Esophagus squamous epithelium (tissue), 5 donors: ENCODE measurements at regions not wholly inside any gene's neighbourhood (a gene's known extent, or its start where the extent isn't known, plus 50 kb on each side); places are given as distances from the start of the nearest gene placed in this dataset.

Experiments used
- DNase-seq: peaks from one replicate; lab custom pipeline; 2025; lab: John Stamatoyannopoulos, UW
- H3K27ac ChIP-seq, 4 donors: fragments of 200-600 bp; sonication (generic); one replicate each; pipeline ENCODE4 v1.5.1; 2016 to 2019; ENCODE audit warnings: mild to moderate bottlenecking in 1 of 4
- H3K27me3 ChIP-seq, 4 donors: fragments of 200-600 bp; sonication (generic); 1 replicate in 3 of 4; 2 replicates in 1 of 4; pipeline versions ENCODE4 v1.5.1 to v1.6.0; 2017 to 2021; ENCODE audit warnings: antibody characterized with exemption in 1 of 4
- H3K36me3 ChIP-seq, 3 donors: fragments of 200-600 bp; sonication (generic); one replicate each; pipeline ENCODE4 v1.5.1; 2016 to 2019
- H3K4me1 ChIP-seq, 3 donors: fragments of 200-600 bp; sonication (generic); one replicate each; pipeline ENCODE4 v1.5.1; 2017 to 2019
- H3K4me3 ChIP-seq, 4 donors: fragments of 200-600 bp; sonication (generic); 1 replicate in 3 of 4; 2 replicates in 1 of 4; pipeline ENCODE4 v1.5.1; 2016 to 2019; ENCODE audit warnings: mild to moderate bottlenecking in 2 of 4, moderate library complexity in 1 of 4
- H3K9me3 ChIP-seq, 3 donors: fragments of 200-600 bp; sonication (generic); one replicate each; pipeline ENCODE4 v1.5.1; 2016 to 2019
- POLR2A ChIP-seq, 4 donors: fragments of 450-650 bp; IDR thresholded peaks; one replicate each; pipeline ENCODE4 v1.6.1; 2017; ENCODE audit warnings: antibody characterized with exemption in 4 of 4, mild to moderate bottlenecking in 4 of 4, moderate library complexity in 3 of 4
- WGBS, 2 donors: methylation state at CpG; one replicate each; pipeline ENCODE4 v1.1.5; 2018; 5-methylcytosine and 5-hydroxymethylcytosine counted together
- intact Hi-C: fragments of 100-400 bp; cut with DNase I; formaldehyde crosslinking; loops from one replicate; pipeline ENCODE4 v1.15.0; 2022
- TF ChIP-seq, protein P1 (sequence below), 6 experiments: fragments of 450-650 bp in 4 of 6; fragments of 200-600 bp in 2 of 6; sonication (generic) in 2 of 6; IDR thresholded peaks; one replicate each; pipeline ENCODE4 v1.5.1; 2016 to 2019; ENCODE audit warnings: antibody characterized with exemption in 6 of 6, mild to moderate bottlenecking in 4 of 6, moderate library complexity in 4 of 6
- donor health status: DM: yes; HTN: yes; CAD: no.

GRCh38 chr4:162878096-162878495 lies 288.6 kb downstream of the NAF1 start:
- Histone ChIP-seq H3K4me1 (peaks cover 0 to 16% (median 0%) of the 10 kb centered on the region in 3 donors), H3K9me3 (no peaks in the 10 kb centered on the region), H3K27me3 (no peaks in the 10 kb centered on the region), H3K36me3 (no peaks in the 10 kb centered on the region), H3K4me3 (no peak overlapping the region), H3K27ac (no peak overlapping the region)
- TF ChIP-seq POLR2A (IDR thresholded peaks at IDR 0.05), result no peak
- TF ChIP-seq, protein P1, sequence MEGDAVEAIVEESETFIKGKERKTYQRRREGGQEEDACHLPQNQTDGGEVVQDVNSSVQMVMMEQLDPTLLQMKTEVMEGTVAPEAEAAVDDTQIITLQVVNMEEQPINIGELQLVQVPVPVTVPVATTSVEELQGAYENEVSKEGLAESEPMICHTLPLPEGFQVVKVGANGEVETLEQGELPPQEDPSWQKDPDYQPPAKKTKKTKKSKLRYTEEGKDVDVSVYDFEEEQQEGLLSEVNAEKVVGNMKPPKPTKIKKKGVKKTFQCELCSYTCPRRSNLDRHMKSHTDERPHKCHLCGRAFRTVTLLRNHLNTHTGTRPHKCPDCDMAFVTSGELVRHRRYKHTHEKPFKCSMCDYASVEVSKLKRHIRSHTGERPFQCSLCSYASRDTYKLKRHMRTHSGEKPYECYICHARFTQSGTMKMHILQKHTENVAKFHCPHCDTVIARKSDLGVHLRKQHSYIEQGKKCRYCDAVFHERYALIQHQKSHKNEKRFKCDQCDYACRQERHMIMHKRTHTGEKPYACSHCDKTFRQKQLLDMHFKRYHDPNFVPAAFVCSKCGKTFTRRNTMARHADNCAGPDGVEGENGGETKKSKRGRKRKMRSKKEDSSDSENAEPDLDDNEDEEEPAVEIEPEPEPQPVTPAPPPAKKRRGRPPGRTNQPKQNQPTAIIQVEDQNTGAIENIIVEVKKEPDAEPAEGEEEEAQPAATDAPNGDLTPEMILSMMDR (IDR thresholded peaks at IDR 0.05), result no peak
- WGBS, 2 donors, result 59 to 68% methylated on average over 1 of the region's 1 CpG
- no peak for DNase-seq
- intact Hi-C loops, result no loop called here

GRCh38 chr4:162874748-162875147 lies 291.9 kb downstream of the NAF1 start:
- no peak for DNase-seq
- H3K4me1 ChIP-seq, result peaks cover 0 to 16% (median 0%) of the 10 kb centered on the region in 3 donors
- H3K27ac ChIP-seq, result no peak overlapping the region
- WGBS, 2 donors, result 68 to 70% methylated on average over 2 of the region's 2 CpGs
- intact Hi-C loops, result no loop called here
- H3K9me3 ChIP-seq, result peaks cover 0 to under 1% (median 0%) of the 10 kb centered on the region in 3 donors
- no peak overlapping the region for H3K4me3 ChIP-seq
- TF ChIP-seq POLR2A (IDR thresholded peaks at IDR 0.05), result no peak
- TF ChIP-seq, protein P1 (IDR thresholded peaks at IDR 0.05), result no peak
- H3K36me3 ChIP-seq, result no peaks in the 10 kb centered on the region
- H3K27me3 ChIP-seq, result no peaks in the 10 kb centered on the region

- H3K36me3 ChIP-seq, result no peaks in the 10 kb centered on the region
- 64 to 66% methylated on average over 4 of the region's 4 CpGs for WGBS, 2 donors
- no peak overlapping the region for H3K4me3 ChIP-seq
- TF ChIP-seq, protein P1 (IDR thresholded peaks at IDR 0.05), result no peak
- no peak for TF ChIP-seq POLR2A (IDR thresholded peaks at IDR 0.05)
- peaks cover 0 to 4% (median 0%) of the 10 kb centered on the region in 3 donors for H3K9me3 ChIP-seq
- peaks cover 0 to 16% (median 0%) of the 10 kb centered on the region in 3 donors for H3K4me1 ChIP-seq
- no peak overlapping the region for H3K27ac ChIP-seq
- intact Hi-C loops, result no loop called here
- no peak for DNase-seq
- H3K27me3 ChIP-seq, result no peaks in the 10 kb centered on the region
Observed at GRCh38 chr4:162871990-162872389, 294.7 kb downstream of the NAF1 start.

GRCh38 chr4:162869157-162869556 lies 297.5 kb downstream of the NAF1 start:
- no peak for TF ChIP-seq POLR2A (IDR thresholded peaks at IDR 0.05)
- TF ChIP-seq, protein P1 (IDR thresholded peaks at IDR 0.05), result no peak

DNA sequence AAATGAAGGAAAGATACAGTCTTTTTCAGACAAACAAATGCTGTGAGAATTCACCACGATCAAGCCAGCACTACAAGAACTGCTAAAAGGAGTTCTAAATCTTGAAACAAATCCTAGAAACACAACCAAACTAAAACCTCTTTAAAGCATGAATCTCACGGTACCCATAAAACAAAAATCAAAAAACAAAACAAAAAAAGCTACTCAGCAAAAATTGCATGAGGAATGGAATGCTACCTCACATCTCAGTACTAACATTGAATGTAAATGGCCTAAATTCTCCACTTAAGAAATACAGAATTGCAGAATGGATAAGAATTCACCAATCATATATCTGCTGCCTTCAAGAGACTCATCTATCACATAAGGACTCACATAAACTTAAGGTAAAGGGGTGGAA lies 300.1 kb downstream of the NAF1 start:
- H3K36me3 ChIP-seq, result no peaks in the 10 kb centered on the region
- no peak for TF ChIP-seq POLR2A (IDR thresholded peaks at IDR 0.05)
- TF ChIP-seq, protein P1 (IDR thresholded peaks at IDR 0.05), result no peak
- peaks cover 0 to 4% (median 0%) of the 10 kb centered on the region in 3 donors for H3K9me3 ChIP-seq
- intact Hi-C loops, result no loop called here
- no peak overlapping the region for H3K27ac ChIP-seq
- H3K4me3 ChIP-seq, result no peak overlapping the region
- no peaks in the 10 kb centered on the region for H3K4me1 ChIP-seq
- DNase-seq, result no peak
- H3K27me3 ChIP-seq, result no peaks in the 10 kb centered on the region
- 71 to 86% methylated on average over 2 of the region's 2 CpGs for WGBS, 2 donors

More at GRCh38 chr4:162869157-162869556, 297.5 kb downstream of the NAF1 start:
- H3K27ac ChIP-seq, result no peak overlapping the region
- no peaks in the 10 kb centered on the region for H3K27me3 ChIP-seq
- H3K36me3 ChIP-seq, result no peaks in the 10 kb centered on the region
- H3K4me3 ChIP-seq, result no peak overlapping the region
- intact Hi-C loops, result no loop called here
- DNase-seq, result no peak
- peaks cover 0 to 4% (median 0%) of the 10 kb centered on the region in 3 donors for H3K9me3 ChIP-seq
- peaks cover 0 to 3% (median 0%) of the 10 kb centered on the region in 3 donors for H3K4me1 ChIP-seq
